H1 (cell line): ENCODE measurements at regions not wholly inside any gene's neighbourhood (a gene's known extent, or its start where the extent isn't known, plus 50 kb on each side); places are given as distances from the start of the nearest gene placed in this dataset.

Experiments
- CTCF ChIA-PET: fragments of 300-600 bp; sonication (Branson Sonifier 250); formaldehyde crosslinking; loops from one replicate; lab custom pipeline; 2021; ENCODE audit not compliant: partially characterized antibody; lab: Charles Lee
- POLR2A ChIA-PET: fragments of 300-600 bp; sonication (Branson Sonifier 250); formaldehyde crosslinking; loops from one replicate; lab custom pipeline; 2021; ENCODE audit warnings: inconsistent platforms; ENCODE audit not compliant: partially characterized antibody; lab: Charles Lee
- DNase-seq, 2 experiments: peaks; one replicate each; pipeline versions ENCODE4 v3.0.0 to v3.0.0-alpha.2; 2010 to 2022; ENCODE audit warnings: low spot score in 2 of 2, low read depth in 1 of 2, mixed read lengths in 1 of 2
- FAIRE-seq: peaks from 2 replicates; lab custom pipeline; 2011; peaks lifted over from hg19 to GRCh38; lab: Jason Lieb, UNC
- H2AFZ ChIP-seq: 2 replicates; pipeline ENCODE4 v1.8.1; 2012; ENCODE audit warnings: low read length, inconsistent platforms
- H2AK5ac ChIP-seq: 2 replicates; pipeline ENCODE4 v1.6.1; 2013; ENCODE audit warnings: low read depth, low read length
- H2BK120ac ChIP-seq: replicated peaks from 2 replicates; pipeline ENCODE3; 2013; ENCODE audit warnings: low read depth, low read length, inconsistent platforms
- H2BK12ac ChIP-seq: 2 replicates; pipeline ENCODE4 v1.6.1; 2013; ENCODE audit warnings: low read depth, low read length
- H2BK15ac ChIP-seq: 2 replicates; pipeline ENCODE4 v1.6.1; 2013; ENCODE audit warnings: low read length
- H2BK20ac ChIP-seq: 2 replicates; pipeline ENCODE4 v1.6.1; 2013; ENCODE audit warnings: low read length
- H2BK5ac ChIP-seq: 2 replicates; pipeline ENCODE4 v1.6.1; 2013; ENCODE audit warnings: low read depth, low read length
- H3K14ac ChIP-seq: 2 replicates; pipeline ENCODE4 v1.6.1; 2013; ENCODE audit warnings: inconsistent platforms; ENCODE audit not compliant: insufficient read length
- H3K18ac ChIP-seq: 2 replicates; pipeline ENCODE4 v1.6.1; 2013; ENCODE audit warnings: low read length; ENCODE audit errors: extremely low read depth
- H3K23ac ChIP-seq: 2 replicates; pipeline ENCODE4 v1.6.1; 2013; ENCODE audit warnings: inconsistent platforms; ENCODE audit not compliant: insufficient read length
- H3K23me2 ChIP-seq: 2 replicates; pipeline ENCODE4 v1.6.1; 2013; ENCODE audit warnings: low read depth, low read length
- H3K27ac ChIP-seq: 2 replicates; pipeline ENCODE4 v1.6.1; 2011; ENCODE audit warnings: low read depth, low read length, inconsistent platforms
- H3K27me3 ChIP-seq, 4 experiments: replicated peaks in 1 of 4; 1 replicate in 1 of 4; 2 replicates in 3 of 4; pipeline versions ENCODE4 v1.6.1 to v1.8.1; 2011 to 2013; ENCODE audit warnings: low read length in 3 of 4, mild to moderate bottlenecking in 3 of 4, inconsistent platforms in 2 of 4, mixed read lengths in 2 of 4, moderate library complexity in 1 of 4; ENCODE audit not compliant: control insufficient read depth in 3 of 4, insufficient read depth in 3 of 4; ENCODE audit errors: extremely low read depth in 1 of 4
- H3K36me3 ChIP-seq, 4 experiments: 2 replicates each; pipeline versions ENCODE4 v1.6.1 to v1.8.1; 2011 to 2013; ENCODE audit warnings: mild to moderate bottlenecking in 4 of 4, low read length in 3 of 4, moderate library complexity in 2 of 4, control low read depth in 1 of 4, inconsistent platforms in 1 of 4; ENCODE audit not compliant: insufficient read depth in 4 of 4, control insufficient read depth in 2 of 4
- H3K4ac ChIP-seq: replicated peaks from 2 replicates; pipeline ENCODE3; 2013; ENCODE audit warnings: low read length, low read depth, mixed read lengths, inconsistent platforms; ENCODE audit not compliant: insufficient read length
- H3K4me1 ChIP-seq, 4 experiments: replicated peaks in 1 of 4; 1 replicate in 1 of 4; 2 replicates in 3 of 4; pipeline versions ENCODE4 v1.6.1 to v1.8.1; 2011 to 2013; ENCODE audit warnings: low read length in 3 of 4, inconsistent platforms in 2 of 4, mixed read lengths in 1 of 4; ENCODE audit not compliant: insufficient read depth in 4 of 4, control insufficient read depth in 3 of 4
- H3K4me2 ChIP-seq, 2 experiments: 2 replicates each; pipeline versions ENCODE4 v1.6.1 to v1.8.1; 2011 to 2013; ENCODE audit warnings: low read depth in 2 of 2, low read length in 2 of 2, control low read depth in 1 of 2, inconsistent platforms in 1 of 2, mild to moderate bottlenecking in 1 of 2; ENCODE audit not compliant: insufficient read depth in 1 of 2
- H3K4me3 ChIP-seq, 4 experiments: fragments of 200-600, 300-600 bp in 1 of 4; sonication (generic), shearing (Covaris generic), sonication (Bioruptor Twin) in 1 of 4; 2 replicates each; pipeline versions ENCODE4 v1.5.1 to v1.8.1; 2011 to 2016; ENCODE audit warnings: low read length in 4 of 4, low read depth in 3 of 4, control low read depth in 2 of 4, inconsistent platforms in 2 of 4, mild to moderate bottlenecking in 2 of 4, mixed read lengths in 1 of 4, moderate library complexity in 1 of 4; ENCODE audit not compliant: insufficient read depth in 2 of 4; ENCODE audit errors: extremely low read depth in 1 of 4
- H3K56ac ChIP-seq: replicated peaks from 2 replicates; pipeline ENCODE3; 2013; ENCODE audit warnings: low read depth, mild to moderate bottlenecking, mixed read lengths, low read length, inconsistent platforms; ENCODE audit not compliant: insufficient read length
- H3K79me1 ChIP-seq: 2 replicates; pipeline ENCODE4 v1.6.1; 2013; ENCODE audit warnings: low read depth, low read length, control low read depth
- H3K79me2 ChIP-seq, 2 experiments: 2 replicates each; pipeline versions ENCODE4 v1.6.1 to v1.8.1; 2012 to 2013; ENCODE audit warnings: low read length in 2 of 2, mild to moderate bottlenecking in 2 of 2, inconsistent platforms in 1 of 2; ENCODE audit not compliant: insufficient read depth in 2 of 2, control insufficient read depth in 1 of 2
- H3K9ac ChIP-seq, 4 experiments: replicated peaks in 1 of 4; 1 replicate in 1 of 4; 2 replicates in 3 of 4; pipeline versions ENCODE4 v1.6.1 to v1.8.1; 2011 to 2013; ENCODE audit warnings: low read depth in 3 of 4, low read length in 3 of 4, control low read depth in 2 of 4, mild to moderate bottlenecking in 2 of 4, moderate library complexity in 2 of 4, inconsistent platforms in 1 of 4; ENCODE audit errors: extremely low read depth in 1 of 4
- H3K9me3 ChIP-seq, 2 experiments: 2 replicates each; pipeline versions ENCODE4 v1.6.1 to v1.8.1; 2012 to 2013; ENCODE audit warnings: mild to moderate bottlenecking in 2 of 2, moderate library complexity in 2 of 2, control low read depth in 1 of 2, inconsistent platforms in 1 of 2, low read depth in 1 of 2, low read length in 1 of 2, mixed read lengths in 1 of 2; ENCODE audit not compliant: insufficient read depth in 2 of 2
- H4K20me1 ChIP-seq, 2 experiments: replicated peaks in 1 of 2; 2 replicates each; pipeline versions ENCODE3 to v1.8.1; 2011 to 2013; ENCODE audit warnings: inconsistent platforms in 2 of 2, low read length in 2 of 2, mild to moderate bottlenecking in 1 of 2; ENCODE audit not compliant: insufficient read depth in 2 of 2, control insufficient read depth in 1 of 2
- H4K5ac ChIP-seq: 2 replicates; pipeline ENCODE4 v1.6.1; 2013; ENCODE audit warnings: low read length, low read depth, mixed read lengths, inconsistent platforms; ENCODE audit not compliant: insufficient read length
- H4K8ac ChIP-seq: 2 replicates; pipeline ENCODE4 v1.8.0; 2013; ENCODE audit warnings: mild to moderate bottlenecking, moderate library complexity, low read length, inconsistent platforms; ENCODE audit not compliant: insufficient read depth; ENCODE audit errors: extremely low read depth
- H4K91ac ChIP-seq: replicated peaks from 2 replicates; pipeline ENCODE3; 2013; ENCODE audit warnings: low read length, mixed read lengths, inconsistent platforms; ENCODE audit not compliant: insufficient read length
- BACH1 ChIP-seq: IDR thresholded peaks from 2 replicates; pipeline ENCODE4 v1.6.1; 2012; ENCODE audit warnings: low read length, improper control_type of control experiment
- BCL11A ChIP-seq, 2 experiments: IDR thresholded peaks; one replicate each; pipeline ENCODE4 v1.6.1; 2011; ENCODE audit warnings: low read depth in 2 of 2, low read length in 2 of 2, mild to moderate bottlenecking in 2 of 2
- CHD2 ChIP-seq: IDR thresholded peaks from 2 replicates; pipeline ENCODE4 v1.6.1; 2012; ENCODE audit warnings: low read length, improper control_type of control experiment
- JUN ChIP-seq: IDR thresholded peaks from 2 replicates; pipeline ENCODE4 v1.6.1; 2011; ENCODE audit warnings: low read depth, mild to moderate bottlenecking, improper control_type of control experiment, low read length
- KDM1A ChIP-seq: fragments of 200-600, 300-600 bp; sonication (generic); IDR thresholded peaks from 2 replicates; pipeline ENCODE4 v1.7.1; 2016; ENCODE audit warnings: mild to moderate bottlenecking, low read length, borderline replicate concordance
- KDM4A ChIP-seq: IDR thresholded peaks from one replicate; pipeline ENCODE4 v1.7.1; 2012; ENCODE audit warnings: low read depth, mild to moderate bottlenecking, moderate library complexity, low read length, inconsistent platforms; ENCODE audit not compliant: severe bottlenecking
- MAX ChIP-seq: IDR thresholded peaks from 2 replicates; pipeline ENCODE4 v1.6.1; 2012; ENCODE audit warnings: inconsistent platforms
- NRF1 ChIP-seq: IDR thresholded peaks from 2 replicates; pipeline ENCODE4 v1.6.1; 2011; ENCODE audit warnings: mild to moderate bottlenecking, low read depth, low read length, improper control_type of control experiment
- PHF8 ChIP-seq: fragments of 200-600 bp; sonication (generic); conservative IDR thresholded peaks from 2 replicates; pipeline ENCODE4 v1.7.1; 2012; ENCODE audit warnings: low read depth, mild to moderate bottlenecking, inconsistent platforms, low read length, moderate library complexity
- POLR2AphosphoS5 ChIP-seq: IDR thresholded peaks from 2 replicates; pipeline ENCODE4 v1.6.1; 2011; ENCODE audit warnings: low read depth, low read length
- RAD21 ChIP-seq, 2 experiments: IDR thresholded peaks in 1 of 2; conservative IDR thresholded peaks in 1 of 2; 2 replicates each; pipeline ENCODE4 v1.6.1; 2011; ENCODE audit warnings: low read depth in 2 of 2, low read length in 2 of 2, improper control_type of control experiment in 1 of 2, inconsistent platforms in 1 of 2, mild to moderate bottlenecking in 1 of 2, moderate library complexity in 1 of 2
- RBBP5 ChIP-seq: IDR thresholded peaks from 2 replicates; pipeline ENCODE4 v1.7.1; 2012; ENCODE audit warnings: low read depth, mild to moderate bottlenecking, inconsistent platforms, low read length, moderate library complexity, borderline replicate concordance
- SRF ChIP-seq: IDR thresholded peaks from 2 replicates; pipeline ENCODE4 v1.6.1; 2011; ENCODE audit warnings: mild to moderate bottlenecking, low read depth, low read length, moderate library complexity
- TBP ChIP-seq: IDR thresholded peaks from 2 replicates; pipeline ENCODE4 v1.6.1; 2011; ENCODE audit warnings: low read depth, low read length, improper control_type of control experiment
- TCF12 ChIP-seq: IDR thresholded peaks from 2 replicates; pipeline ENCODE4 v1.6.1; 2011; ENCODE audit warnings: low read depth, mild to moderate bottlenecking, low read length
- ZNF274 ChIP-seq: IDR thresholded peaks from 2 replicates; pipeline ENCODE4 v1.7.0; 2012; ENCODE audit warnings: low read length, borderline replicate concordance; ENCODE audit errors: extremely low read depth
- WGBS, 2 experiments: shearing (Covaris generic) in 1 of 2; methylation state at CpG; one replicate each; pipeline versions ENCODE4 v1.1.6 to v1.1.7; 2013 to 2015; ENCODE audit warnings: low lambda C conversion rate in 2 of 2, mixed read lengths in 2 of 2, inconsistent platforms in 1 of 2, low coverage in 1 of 2, missing lambda C conversion rate in 1 of 2; ENCODE audit not compliant: insufficient replicate concordance in 2 of 2, insufficient coverage in 1 of 2, insufficient read length in 1 of 2; ENCODE audit errors: extremely low coverage in 1 of 2, missing lambda C conversion rate in 1 of 2; 5-methylcytosine and 5-hydroxymethylcytosine counted together

DNA sequence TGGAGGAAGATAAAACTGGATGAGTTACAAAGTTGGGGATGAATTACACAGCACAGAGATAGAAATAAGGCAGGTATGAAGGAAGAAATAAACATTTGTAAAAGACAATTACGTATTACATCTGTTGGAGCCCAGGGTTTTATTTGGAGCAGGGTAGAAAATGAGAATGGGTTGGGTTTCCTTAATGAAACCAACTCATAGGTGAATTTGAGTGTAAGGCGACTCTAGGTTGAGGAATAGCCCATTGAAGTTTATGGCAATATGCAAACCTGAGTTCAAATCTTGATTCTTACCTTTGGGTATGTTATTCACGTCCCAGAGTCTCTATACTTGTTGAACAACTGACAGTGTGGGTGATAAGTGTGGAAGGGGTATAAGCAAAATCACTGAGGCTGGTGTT, 422.3 kb upstream of the WWC1 start:
- H4K91ac ChIP-seq: no peak overlapping the region
- H3K4me1 ChIP-seq: no peaks in the 10 kb centered on the region
- no peak overlapping the region for H2BK120ac ChIP-seq
- CTCF ChIA-PET: interaction anchor here (0.5 kb wide), 1 partner anchor 122 kb away, joined by 3 read pairs; no protein-coding TSS in a partner anchor
- no peak overlapping the region for H3K23ac ChIP-seq
- DNase-seq (no peak), FAIRE-seq (no peak)
- no peak overlapping the region for H2BK5ac ChIP-seq
- H2BK15ac ChIP-seq: no peak overlapping the region
- H3K27ac ChIP-seq: no peak overlapping the region
- H2AFZ ChIP-seq: no peak overlapping the region
- H2BK12ac ChIP-seq: no peak overlapping the region
- H3K56ac ChIP-seq: no peak overlapping the region
- no peak overlapping the region for H2AK5ac ChIP-seq
- POLR2A ChIA-PET: no interaction called here
- no peaks in the 10 kb centered on the region for H3K9me3 ChIP-seq
- no peak overlapping the region for H4K5ac ChIP-seq
- H4K20me1 ChIP-seq: no peaks in the 10 kb centered on the region
- H3K27me3 ChIP-seq: no peaks in the 10 kb centered on the region
- no peaks in the 10 kb centered on the region for H3K23me2 ChIP-seq
- no peak overlapping the region for H3K9ac ChIP-seq
- H2BK20ac ChIP-seq: no peak overlapping the region
- H3K4ac ChIP-seq: no peak overlapping the region
- no peak overlapping the region for H3K4me2 ChIP-seq
- 87% methylated on average over 3 of the region's 3 CpGs; no CpG with 5 or more reads in 1 of the 2 experiments for WGBS, 2 experiments
- H3K18ac ChIP-seq: no peak overlapping the region
- no peaks in the 10 kb centered on the region for H3K79me1 ChIP-seq
- H4K8ac ChIP-seq: no peak overlapping the region
- H3K36me3 ChIP-seq: no peaks in the 10 kb centered on the region
- H3K4me3 ChIP-seq: no peak overlapping the region
- H3K14ac ChIP-seq: no peak overlapping the region
- no peaks in the 10 kb centered on the region for H3K79me2 ChIP-seq
- TF ChIP-seq JUN (no peak), BACH1 (no peak), TCF12 (no peak), RAD21 (IDR thresholded peaks at IDR 0.05 in 1 of 2, conservative IDR thresholded peaks at IDR 0.05 in 1 of 2; ENCODE audit: low read depth in 2 of 2, low read length in 2 of 2) (no peak), MAX (no peak), SRF (no peak), BCL11A (IDR thresholded peaks at IDR 0.05; ENCODE audit: low read depth in 2 of 2, low read length in 2 of 2) (no peak), NRF1 (no peak), ZNF274 (no peak), KDM4A (no peak), TBP (no peak), KDM1A (no peak), CHD2 (no peak), RBBP5 (no peak), POLR2AphosphoS5 (no peak), PHF8 (no peak)
